Nephron (organoid): ENCODE measurements at regions not wholly inside any gene's neighbourhood (a gene's known extent, or its start where the extent isn't known, plus 50 kb on each side); places are given as distances from the start of the nearest gene placed in this dataset.
"Not testable (repeated sequence)": the region's sequence is repeated elsewhere in the genome, so short reads cannot be mapped to it uniquely, and the experiment has no call there.

Experiments
- H3K27ac Mint-ChIP-seq, 3 experiments: 2 replicates each; pipeline ENCODE4 v1.8.0; 2020; ENCODE audit warnings: mixed read lengths in 3 of 3, mild to moderate bottlenecking in 2 of 3, moderate library complexity in 1 of 3
- H3K27me3 Mint-ChIP-seq: 2 replicates; pipeline ENCODE4 v1.8.0; 2021; ENCODE audit warnings: low read depth, mild to moderate bottlenecking, moderate library complexity, mixed read lengths
- H3K36me3 Mint-ChIP-seq: 2 replicates; pipeline ENCODE4 v1.8.0; 2020; ENCODE audit warnings: low read depth, mixed read lengths
- H3K4me1 Mint-ChIP-seq: 2 replicates; pipeline ENCODE4 v1.8.0; 2020; ENCODE audit warnings: mixed read lengths
- H3K4me3 Mint-ChIP-seq, 3 experiments: 2 replicates each; pipeline ENCODE4 v1.8.0; 2020; ENCODE audit warnings: mild to moderate bottlenecking in 3 of 3, mixed read lengths in 3 of 3, moderate library complexity in 2 of 3
- H3K9me3 Mint-ChIP-seq: 2 replicates; pipeline ENCODE4 v1.8.0; 2020; ENCODE audit warnings: mixed read lengths
- CTCF ChIP-seq, 3 experiments: fragments of 200-600 bp; sonication (generic); IDR thresholded peaks; one replicate each; pipeline ENCODE4 v1.5.0; 2021; ENCODE audit warnings: antibody characterized with exemption in 3 of 3; ENCODE audit not compliant: unreplicated experiment in 3 of 3

GRCh38 chr5:58314356-58315210, 145.3 kb downstream of the PLK2 start:
- H3K4me1 Mint-ChIP-seq = peaks cover 5% of the 10 kb centered on the region
- H3K36me3 Mint-ChIP-seq = no peaks in the 10 kb centered on the region
- no peak for TF ChIP-seq CTCF (IDR thresholded peaks at IDR 0.05; ENCODE audit: unreplicated experiment in 3 of 3)
- H3K27ac Mint-ChIP-seq = no peak overlapping the region
- H3K27me3 Mint-ChIP-seq = no peaks in the 10 kb centered on the region
- peaks cover 5% of the 10 kb centered on the region for H3K9me3 Mint-ChIP-seq
- H3K4me3 Mint-ChIP-seq = no peak overlapping the region

GRCh38 chr5:58312299-58312698, 147.6 kb downstream of the PLK2 start:
- H3K36me3 Mint-ChIP-seq = no peaks in the 10 kb centered on the region
- no peaks in the 10 kb centered on the region for H3K27me3 Mint-ChIP-seq
- no peak overlapping the region for H3K27ac Mint-ChIP-seq
- H3K9me3 Mint-ChIP-seq = peaks cover 10% of the 10 kb centered on the region
- H3K4me1 Mint-ChIP-seq = peaks cover 5% of the 10 kb centered on the region
- TF ChIP-seq CTCF (IDR thresholded peaks at IDR 0.05; ENCODE audit: unreplicated experiment in 3 of 3) = no peak
- H3K4me3 Mint-ChIP-seq = no peak overlapping the region

- Mint-ChIP-seq H3K4me3 (no peak overlapping the region), H3K27me3 (no peaks in the 10 kb centered on the region), H3K27ac (no peak overlapping the region), H3K9me3 (peaks cover 10% of the 10 kb centered on the region), H3K4me1 (no peaks in the 10 kb centered on the region), H3K36me3 (no peaks in the 10 kb centered on the region)
- no peak for TF ChIP-seq CTCF (IDR thresholded peaks at IDR 0.05; ENCODE audit: unreplicated experiment in 3 of 3)
Observed at GRCh38 chr5:58311526-58311925, 148.4 kb downstream of the PLK2 start.

GRCh38 chr5:58308384-58308783, 151.5 kb downstream of the PLK2 start:
- peaks cover 10% of the 10 kb centered on the region for H3K9me3 Mint-ChIP-seq
- H3K4me1 Mint-ChIP-seq, H3K36me3 Mint-ChIP-seq, H3K27me3 Mint-ChIP-seq, H3K27ac Mint-ChIP-seq, H3K4me3 Mint-ChIP-seq: not testable (repeated sequence)

- Mint-ChIP-seq H3K9me3 (no peaks in the 10 kb centered on the region), H3K27me3 (no peaks in the 10 kb centered on the region), H3K27ac (no peak overlapping the region), H3K36me3 (no peaks in the 10 kb centered on the region), H3K4me1 (peaks cover 4% of the 10 kb centered on the region), H3K4me3 (no peak overlapping the region)
- no peak for TF ChIP-seq CTCF (IDR thresholded peaks at IDR 0.05; ENCODE audit: unreplicated experiment in 3 of 3)
Observed at GRCh38 chr5:58300346-58300895, 159.5 kb downstream of the PLK2 start.

GRCh38 chr5:58299256-58299655, 160.6 kb downstream of the PLK2 start:
- TF ChIP-seq CTCF (IDR thresholded peaks at IDR 0.05; ENCODE audit: unreplicated experiment in 3 of 3) = no peak
- Mint-ChIP-seq H3K4me3 (no peak overlapping the region), H3K27me3 (no peaks in the 10 kb centered on the region), H3K9me3 (no peaks in the 10 kb centered on the region), H3K4me1 (peaks cover 4% of the 10 kb centered on the region), H3K36me3 (no peaks in the 10 kb centered on the region), H3K27ac (no peak overlapping the region)
